Esophagus muscularis mucosa (tissue), 4 donors: ENCODE measurements at regions not wholly inside any gene's neighbourhood (a gene's known extent, or its start where the extent isn't known, plus 50 kb on each side); places are given as distances from the start of the nearest gene placed in this dataset.

Source experiments
- EP300 ChIP-seq: sonication (generic); formaldehyde crosslinking; IDR thresholded peaks from one replicate; pipeline ENCODE4 v1.6.1; 2017; ENCODE audit warnings: antibody characterized with exemption
- POLR2A ChIP-seq: fragments of 450-650 bp; IDR thresholded peaks from one replicate; pipeline ENCODE4 v1.6.1; 2017; ENCODE audit warnings: antibody characterized with exemption, moderate library complexity, mild to moderate bottlenecking, low read depth
- POLR2AphosphoS5 ChIP-seq, 2 donors: sonication (generic); formaldehyde crosslinking; IDR thresholded peaks; one replicate each; pipeline ENCODE4 v1.6.1; 2017; ENCODE audit warnings: antibody characterized with exemption in 2 of 2
- TF ChIP-seq, protein P1 (sequence below), 3 experiments: fragments of 200-600 bp in 2 of 3; fragments of 450-650 bp in 1 of 3; sonication (generic) in 2 of 3; IDR thresholded peaks; one replicate each; pipeline ENCODE4 v1.5.1; 2017 to 2019; ENCODE audit warnings: antibody characterized with exemption in 3 of 3, mild to moderate bottlenecking in 2 of 3, moderate library complexity in 1 of 3

- TF ChIP-seq, protein P1, sequence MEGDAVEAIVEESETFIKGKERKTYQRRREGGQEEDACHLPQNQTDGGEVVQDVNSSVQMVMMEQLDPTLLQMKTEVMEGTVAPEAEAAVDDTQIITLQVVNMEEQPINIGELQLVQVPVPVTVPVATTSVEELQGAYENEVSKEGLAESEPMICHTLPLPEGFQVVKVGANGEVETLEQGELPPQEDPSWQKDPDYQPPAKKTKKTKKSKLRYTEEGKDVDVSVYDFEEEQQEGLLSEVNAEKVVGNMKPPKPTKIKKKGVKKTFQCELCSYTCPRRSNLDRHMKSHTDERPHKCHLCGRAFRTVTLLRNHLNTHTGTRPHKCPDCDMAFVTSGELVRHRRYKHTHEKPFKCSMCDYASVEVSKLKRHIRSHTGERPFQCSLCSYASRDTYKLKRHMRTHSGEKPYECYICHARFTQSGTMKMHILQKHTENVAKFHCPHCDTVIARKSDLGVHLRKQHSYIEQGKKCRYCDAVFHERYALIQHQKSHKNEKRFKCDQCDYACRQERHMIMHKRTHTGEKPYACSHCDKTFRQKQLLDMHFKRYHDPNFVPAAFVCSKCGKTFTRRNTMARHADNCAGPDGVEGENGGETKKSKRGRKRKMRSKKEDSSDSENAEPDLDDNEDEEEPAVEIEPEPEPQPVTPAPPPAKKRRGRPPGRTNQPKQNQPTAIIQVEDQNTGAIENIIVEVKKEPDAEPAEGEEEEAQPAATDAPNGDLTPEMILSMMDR (IDR thresholded peaks at IDR 0.05), result no peak
- TF ChIP-seq POLR2A (no peak), POLR2AphosphoS5 (IDR thresholded peaks at IDR 0.05) (no peak), EP300 (no peak)
Observed at GRCh38 chr12:87200289-87200979, 828.8 kb downstream of the C12orf50 start.
